Vagina (tissue), 2 donors: ENCODE measurements at regions not wholly inside any gene's neighbourhood (a gene's known extent, or its start where the extent isn't known, plus 50 kb on each side); places are given as distances from the start of the nearest gene placed in this dataset.

Source experiments
- CTCF ChIP-seq, 3 experiments: fragments of 450-650 bp in 2 of 3; fragments of 200-600 bp in 1 of 3; sonication (generic) in 1 of 3; IDR thresholded peaks; one replicate each; pipeline ENCODE4 v1.5.1; 2017 to 2019; ENCODE audit warnings: antibody characterized with exemption in 3 of 3, mild to moderate bottlenecking in 2 of 3, moderate library complexity in 2 of 3
- POLR2A ChIP-seq, 2 donors: fragments of 450-650 bp; IDR thresholded peaks; one replicate each; pipeline ENCODE4 v1.6.1; 2017; ENCODE audit warnings: antibody characterized with exemption in 2 of 2, mild to moderate bottlenecking in 2 of 2, moderate library complexity in 2 of 2
- POLR2AphosphoS5 ChIP-seq, 2 donors: sonication (generic); formaldehyde crosslinking; IDR thresholded peaks; one replicate each; pipeline ENCODE4 v1.9.0; 2017; ENCODE audit warnings: antibody characterized with exemption in 2 of 2, mild to moderate bottlenecking in 2 of 2, low read depth in 1 of 2; ENCODE audit not compliant: insufficient read depth in 1 of 2

- no peak for TF ChIP-seq POLR2AphosphoS5 (IDR thresholded peaks at IDR 0.05; ENCODE audit: insufficient read depth in 1 of 2, low read depth in 1 of 2)
- TF ChIP-seq CTCF (IDR thresholded peaks at IDR 0.05), result no peak
- TF ChIP-seq POLR2A (IDR thresholded peaks at IDR 0.05), result no peak
Observed at GRCh38 chr15:59896663-59897074, 107.4 kb upstream of the FOXB1 start.
